ENCODE measurements at regions not wholly inside any gene's neighbourhood (a gene's known extent, or its start where the extent isn't known, plus 50 kb on each side); places are given as distances from the start of the nearest gene placed in this dataset.

DNA sequence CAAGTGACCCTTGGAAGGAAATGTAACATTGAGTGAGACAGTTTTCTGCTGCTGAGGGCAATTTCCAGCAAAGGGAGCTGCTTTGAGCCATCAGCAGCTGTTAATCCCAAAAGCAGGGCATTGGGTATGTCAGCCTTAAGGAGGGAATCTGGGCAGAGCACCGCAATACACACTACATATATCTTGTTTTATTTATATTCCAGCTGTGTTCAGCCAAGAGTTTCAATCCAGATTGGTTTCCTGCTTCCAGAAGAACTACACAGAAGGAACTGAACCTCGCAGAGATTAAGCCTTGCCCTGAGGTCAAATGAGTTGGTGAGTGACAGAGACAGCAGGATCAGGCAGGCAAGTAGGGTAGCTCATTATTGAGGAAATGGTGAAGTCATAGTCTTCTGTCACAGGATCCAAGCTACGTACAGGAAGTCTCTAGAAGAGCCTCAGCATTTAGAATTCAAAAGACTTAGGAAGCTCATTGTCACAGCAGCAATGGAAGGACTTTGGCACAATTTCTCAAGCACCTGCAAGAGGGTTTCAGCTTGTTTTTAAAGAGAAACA, 109.9 kb upstream of the HEY2 start (continued):
- TF ChIP-seq RNF2 (IDR thresholded peaks at IDR 0.05; ENCODE audit: borderline replicate concordance, low read depth, low read length, missing control alignments, poor library complexity, severe bottlenecking) = no peak
- TF ChIP-seq SUZ12 (IDR thresholded peaks at IDR 0.05; ENCODE audit: low read length) = no peak
- TF ChIP-seq POU5F1 (IDR thresholded peaks at IDR 0.05; ENCODE audit: low read depth, low read length) = no peak
- TF ChIP-seq TAF7 (optimal IDR thresholded peaks at IDR 0.05; ENCODE audit: borderline replicate concordance, low read depth, low read length) = no peak

Measured in H1 (cell line).